SK-N-SH treated with all-trans-retinoic acid at 6 μM for 48 hours (cell line): ENCODE measurements at regions not wholly inside any gene's neighbourhood (a gene's known extent, or its start where the extent isn't known, plus 50 kb on each side); places are given as distances from the start of the nearest gene placed in this dataset.

Source experiments
- ATAC-seq: fragments of 200-7000 bp; cut with Tn5 transposase; 3 replicates; pipeline ENCODE4 v1.9.1; 2020; ENCODE audit warnings: mild to moderate bottlenecking, moderate library complexity
- BACH2 ChIP-seq: fragments of 250-450 bp; sonication (Bioruptor Pico); IDR thresholded peaks from 2 replicates; pipeline ENCODE4 v1.9.0; 2021; ENCODE audit warnings: mild to moderate bottlenecking, borderline replicate concordance
- CREB5 ChIP-seq: fragments of 250-450 bp; sonication (Bioruptor Pico); IDR thresholded peaks from 2 replicates; pipeline ENCODE4 v1.5.1; 2020; ENCODE audit warnings: low read depth, mild to moderate bottlenecking, moderate library complexity
- CSDC2 ChIP-seq: fragments of 250-450 bp; sonication (Bioruptor Pico); IDR thresholded peaks from 2 replicates; pipeline ENCODE4 v1.5.0; 2020; ENCODE audit warnings: mild to moderate bottlenecking, moderate library complexity
- GLIS3 ChIP-seq: fragments of 250-450 bp; sonication (Bioruptor Pico); IDR thresholded peaks from 2 replicates; pipeline ENCODE4 v1.5.0; 2020; ENCODE audit warnings: mild to moderate bottlenecking, moderate library complexity
- ISL1 ChIP-seq: fragments of 250-450 bp; sonication (Bioruptor Pico); IDR thresholded peaks from 2 replicates; pipeline ENCODE4 v2.1.2; 2022; ENCODE audit warnings: mild to moderate bottlenecking, moderate library complexity
- OSR1 ChIP-seq: fragments of 250-450 bp; sonication (Bioruptor Pico); IDR thresholded peaks from 2 replicates; pipeline ENCODE4 v1.8.0; 2022; ENCODE audit warnings: moderate library complexity, mild to moderate bottlenecking, inconsistent platforms
- PATZ1 ChIP-seq: fragments of 250-450 bp; sonication (Bioruptor Pico); IDR thresholded peaks from 2 replicates; pipeline ENCODE4 v1.8.0; 2020; ENCODE audit warnings: mild to moderate bottlenecking, moderate library complexity, borderline replicate concordance
- POU6F1 ChIP-seq: fragments of 250-450 bp; sonication (Bioruptor Pico); IDR thresholded peaks from 2 replicates; pipeline ENCODE4 v1.8.0; 2021; ENCODE audit warnings: low read depth, mild to moderate bottlenecking, moderate library complexity, borderline replicate concordance
- PPARA ChIP-seq: fragments of 250-450 bp; sonication (Bioruptor Pico); IDR thresholded peaks from 2 replicates; pipeline ENCODE4 v1.5.0; 2020; ENCODE audit warnings: mild to moderate bottlenecking, borderline replicate concordance
- RARB ChIP-seq: fragments of 250-450 bp; sonication (Bioruptor Pico); IDR thresholded peaks from 2 replicates; pipeline ENCODE4 v1.8.0; 2021; ENCODE audit warnings: mild to moderate bottlenecking, moderate library complexity
- SNAI2 ChIP-seq: fragments of 250-450 bp; sonication (Bioruptor Pico); IDR thresholded peaks from 2 replicates; pipeline ENCODE4 v1.5.0; 2020; ENCODE audit warnings: mild to moderate bottlenecking, moderate library complexity
- TCF4 ChIP-seq: fragments of 250-450 bp; sonication (Bioruptor Pico); IDR thresholded peaks from 2 replicates; pipeline ENCODE4 v1.8.0; 2021; ENCODE audit warnings: mild to moderate bottlenecking, moderate library complexity, borderline replicate concordance
- TOX ChIP-seq: fragments of 250-450 bp; sonication (Bioruptor Pico); IDR thresholded peaks from 2 replicates; pipeline ENCODE4 v1.8.0; 2021; ENCODE audit warnings: mild to moderate bottlenecking, moderate library complexity, borderline replicate concordance
- TSHZ2 ChIP-seq: fragments of 250-450 bp; sonication (Bioruptor Pico); IDR thresholded peaks from 2 replicates; pipeline ENCODE4 v1.5.0; 2020; ENCODE audit warnings: mild to moderate bottlenecking, moderate library complexity
- ZC3H10 ChIP-seq: fragments of 250-450 bp; sonication (Bioruptor Pico); IDR thresholded peaks from 2 replicates; pipeline ENCODE4 v1.5.1; 2021; ENCODE audit warnings: mild to moderate bottlenecking, moderate library complexity
- ZFP30 ChIP-seq: fragments of 450-650 bp; formaldehyde crosslinking; IDR thresholded peaks from 2 replicates; pipeline ENCODE4 v1.5.0; 2022; ENCODE audit warnings: mild to moderate bottlenecking, moderate library complexity
- ZNF70 ChIP-seq: fragments of 450-650 bp; formaldehyde crosslinking; IDR thresholded peaks from 2 replicates; pipeline ENCODE4 v1.5.0; 2020; ENCODE audit warnings: mild to moderate bottlenecking, moderate library complexity
- ZNF8 ChIP-seq: fragments of 450-650 bp; formaldehyde crosslinking; IDR thresholded peaks from 2 replicates; pipeline ENCODE4 v1.5.0; 2020; ENCODE audit warnings: mild to moderate bottlenecking, moderate library complexity

GRCh38 chr11:92531065-92531739 lies 306.6 kb downstream of the FAT3 start:
- no peak for ATAC-seq
- no peak for TF ChIP-seq POU6F1
- TF ChIP-seq CREB5 (CRISPR knock-in tag) = no peak
- TF ChIP-seq ZNF70 (CRISPR knock-in tag) = no peak

GRCh38 chr11:92533657-92534335 lies 309.2 kb downstream of the FAT3 start:
- no peak for ATAC-seq
- no peak for TF ChIP-seq TCF4 (CRISPR knock-in tag)
- TF ChIP-seq ISL1 = no peak
- no peak for TF ChIP-seq RARB (CRISPR knock-in tag)
- no peak for TF ChIP-seq ZFP30 (CRISPR knock-in tag)
- TF ChIP-seq POU6F1 = no peak
- TF ChIP-seq PATZ1 (CRISPR knock-in tag) = no peak
- TF ChIP-seq OSR1 (CRISPR knock-in tag) = no peak
- TF ChIP-seq TSHZ2 = no peak
- TF ChIP-seq GLIS3 = no peak
- TF ChIP-seq ZNF8 (CRISPR knock-in tag) = no peak
- no peak for TF ChIP-seq PPARA (CRISPR knock-in tag)
- no peak for TF ChIP-seq CREB5 (CRISPR knock-in tag)
- no peak for TF ChIP-seq ZNF70 (CRISPR knock-in tag)
- TF ChIP-seq SNAI2 (CRISPR knock-in tag) = no peak
- TF ChIP-seq ZC3H10 (CRISPR knock-in tag) = no peak
- no peak for TF ChIP-seq BACH2

- no peak for TF ChIP-seq OSR1 (CRISPR knock-in tag)
- no peak for ATAC-seq
Measured at GRCh38 chr11:92536883-92537282, 312.3 kb downstream of the FAT3 start.

GRCh38 chr11:92540096-92540495 lies 315.5 kb downstream of the FAT3 start:
- ATAC-seq = no peak
- TF ChIP-seq TOX = no peak
- TF ChIP-seq OSR1 (CRISPR knock-in tag) = no peak
- TF ChIP-seq ZNF8 (CRISPR knock-in tag) = no peak
- TF ChIP-seq PATZ1 (CRISPR knock-in tag) = no peak
- no peak for TF ChIP-seq ZNF70 (CRISPR knock-in tag)
- no peak for TF ChIP-seq CSDC2 (CRISPR knock-in tag)
